ENCODE measurements at regions not wholly inside any gene's neighbourhood (a gene's known extent, or its start where the extent isn't known, plus 50 kb on each side); places are given as distances from the start of the nearest gene placed in this dataset.

DNA sequence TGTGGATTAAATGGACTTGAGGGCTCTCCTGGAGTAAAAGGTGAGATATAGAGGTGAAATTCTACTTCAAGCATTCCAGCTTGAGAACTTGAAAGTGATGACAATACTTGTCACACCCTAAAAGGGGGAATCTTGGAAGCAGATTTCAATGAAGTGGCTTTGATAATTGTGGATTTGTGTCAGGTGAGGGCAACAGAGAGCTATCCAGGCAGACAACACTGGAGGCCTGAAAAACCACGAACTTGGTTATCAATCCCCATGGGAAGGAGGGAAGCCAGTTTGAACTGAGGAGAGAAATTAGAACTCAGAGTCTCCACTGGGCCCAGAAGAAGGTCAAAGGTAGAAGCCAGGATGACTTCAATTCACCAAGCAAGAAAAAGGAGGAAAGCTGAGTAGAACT is 263.9 kb downstream of the FIGN start:
- TF ChIP-seq GATA3 (IDR thresholded peaks at IDR 0.05; ENCODE audit: low read depth, low read length) (no peak), GATA2 (IDR thresholded peaks at IDR 0.05; ENCODE audit: low read depth, low read length) (no peak)

DNA sequence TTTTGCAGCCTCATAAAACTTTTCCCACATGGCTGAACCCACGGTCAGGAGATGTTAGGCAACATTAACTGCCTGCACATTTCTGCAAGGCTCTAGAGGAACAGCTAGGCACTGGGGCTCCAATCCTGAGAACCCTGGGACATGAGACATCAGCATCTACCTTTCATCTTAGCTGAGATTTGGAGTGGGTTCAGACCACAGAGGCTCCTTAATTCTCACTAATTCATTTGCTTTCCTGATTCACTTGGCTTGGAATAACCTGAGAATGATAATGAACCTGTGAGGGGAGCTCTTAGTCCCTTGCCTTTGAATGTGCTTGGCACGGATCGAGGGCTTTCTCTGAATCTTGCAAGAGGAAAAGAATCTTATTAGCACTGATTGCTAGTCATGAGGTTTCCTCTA is 266.2 kb downstream of the FIGN start:
- no peak for TF ChIP-seq GATA3 (IDR thresholded peaks at IDR 0.05; ENCODE audit: low read depth, low read length)
- no peak for TF ChIP-seq GATA2 (IDR thresholded peaks at IDR 0.05; ENCODE audit: low read depth, low read length)

DNA sequence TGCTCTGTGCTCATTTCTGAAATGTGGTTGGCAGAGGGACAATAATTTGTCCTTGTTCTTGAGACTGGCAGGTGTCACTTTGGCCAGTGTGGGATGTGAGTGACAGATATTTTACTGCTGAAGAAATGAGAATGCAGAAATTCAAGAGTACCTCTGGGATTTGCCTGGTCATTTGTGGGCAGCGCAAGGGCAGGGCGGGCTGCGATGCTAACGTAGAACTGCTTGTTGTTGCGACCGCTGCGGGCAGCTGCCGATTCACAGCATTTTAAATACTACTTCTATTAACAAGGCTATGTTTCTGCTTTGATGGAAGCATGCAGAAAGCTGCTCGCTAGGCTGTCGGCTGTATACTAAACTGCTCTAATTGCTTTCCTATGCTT is 268.6 kb downstream of the FIGN start:
- TF ChIP-seq GATA3 (IDR thresholded peaks at IDR 0.05; ENCODE audit: low read depth, low read length) (no peak), GATA2 (IDR thresholded peaks at IDR 0.05; ENCODE audit: low read depth, low read length) (no peak)

- TF ChIP-seq GATA3 (IDR thresholded peaks at IDR 0.05; ENCODE audit: low read depth, low read length) (no peak), GATA2 (IDR thresholded peaks at IDR 0.05; ENCODE audit: low read depth, low read length) (no peak)
Measured at GRCh38 chr2:163466331-163467250, 269.2 kb downstream of the FIGN start.

- TF ChIP-seq GATA3 (IDR thresholded peaks at IDR 0.05; ENCODE audit: low read depth, low read length) (no peak), GATA2 (IDR thresholded peaks at IDR 0.05; ENCODE audit: low read depth, low read length) (no peak)
Measured at GRCh38 chr2:163465440-163465839, 270.4 kb downstream of the FIGN start.

- no peak for TF ChIP-seq GATA2 (IDR thresholded peaks at IDR 0.05; ENCODE audit: low read depth, low read length)
- TF ChIP-seq GATA3 (IDR thresholded peaks at IDR 0.05; ENCODE audit: low read depth, low read length): no peak
Measured at GRCh38 chr2:163463411-163463810, 272.4 kb downstream of the FIGN start.

DNA sequence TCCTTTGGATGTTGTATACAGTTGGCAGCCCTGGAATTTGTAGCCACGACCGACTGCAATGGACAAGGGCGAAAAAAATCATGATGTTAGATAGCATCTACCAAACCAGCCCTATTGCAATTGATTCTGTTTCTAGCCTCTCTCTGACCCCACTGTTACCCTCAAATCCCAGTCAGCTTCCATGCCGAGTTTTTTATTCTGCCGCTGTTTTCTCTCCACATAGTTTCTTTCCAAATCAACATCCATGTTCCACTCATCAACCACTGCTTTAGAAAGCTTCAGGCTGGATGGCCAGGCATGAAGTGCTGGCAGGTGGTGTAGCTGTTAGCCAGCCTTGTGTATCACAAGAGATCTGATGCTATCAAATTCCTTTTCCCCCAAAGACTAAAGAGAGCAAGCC is 272.8 kb downstream of the FIGN start:
- TF ChIP-seq GATA2 (IDR thresholded peaks at IDR 0.05; ENCODE audit: low read depth, low read length) (0 out of 2 replicates have a peak, but pooled peaks have one; percentile 10), GATA3 (IDR thresholded peaks at IDR 0.05; ENCODE audit: low read depth, low read length) (no peak)

GRCh38 chr2:163459986-163460385 is 275.8 kb downstream of the FIGN start:
- TF ChIP-seq GATA3 (IDR thresholded peaks at IDR 0.05; ENCODE audit: low read depth, low read length) (no peak), GATA2 (IDR thresholded peaks at IDR 0.05; ENCODE audit: low read depth, low read length) (no peak)

DNA sequence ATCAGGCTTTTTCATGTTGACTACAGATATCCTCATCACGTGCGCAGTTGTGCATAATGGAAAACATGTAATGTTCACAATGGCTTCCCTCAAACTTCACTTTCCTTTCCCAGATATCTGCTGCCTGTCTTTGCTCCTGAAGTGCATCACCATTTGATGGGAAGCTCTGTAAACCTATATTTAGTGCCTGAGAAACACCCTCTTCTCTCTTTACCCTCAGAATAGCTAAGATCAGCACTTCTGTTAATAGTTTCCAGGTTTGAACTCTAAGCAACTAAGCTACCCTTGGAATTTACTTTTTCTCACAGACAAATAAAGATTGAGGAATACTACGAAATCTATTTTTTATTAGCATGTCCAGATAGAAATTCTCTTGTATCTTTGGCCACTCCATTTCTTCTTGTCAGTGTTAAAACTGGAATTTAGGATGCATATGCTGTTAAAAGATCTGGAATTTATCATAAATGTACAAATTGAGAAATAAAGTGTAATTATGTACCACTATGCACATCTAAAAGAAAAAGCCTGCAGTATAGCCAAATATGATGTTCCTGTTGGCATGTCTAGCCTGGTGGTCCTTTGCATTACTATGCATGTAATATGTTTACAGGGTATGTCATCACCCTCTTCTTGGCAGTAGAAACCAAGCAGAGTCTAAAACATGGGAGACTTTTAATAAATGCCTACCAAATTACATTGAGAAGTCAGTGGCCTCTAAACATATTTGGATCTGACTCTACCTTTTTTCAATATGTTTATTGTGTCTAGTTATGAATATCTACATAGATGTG is 278.7 kb downstream of the FIGN start:
- TF ChIP-seq GATA2 (IDR thresholded peaks at IDR 0.05; ENCODE audit: low read depth, low read length) (no peak), GATA3 (IDR thresholded peaks at IDR 0.05; ENCODE audit: low read depth, low read length) (no peak)

- TF ChIP-seq GATA3 (IDR thresholded peaks at IDR 0.05; ENCODE audit: low read depth, low read length): no peak
- no peak for TF ChIP-seq GATA2 (IDR thresholded peaks at IDR 0.05; ENCODE audit: low read depth, low read length)
Measured at GRCh38 chr2:163455815-163456214, 280.0 kb downstream of the FIGN start.

- TF ChIP-seq GATA3 (IDR thresholded peaks at IDR 0.05; ENCODE audit: low read depth, low read length) (no peak), GATA2 (IDR thresholded peaks at IDR 0.05; ENCODE audit: low read depth, low read length) (no peak)
Measured at GRCh38 chr2:163453920-163454319, 281.9 kb downstream of the FIGN start.

GRCh38 chr2:163441603-163442002 is 294.2 kb downstream of the FIGN start:
- TF ChIP-seq GATA2 (IDR thresholded peaks at IDR 0.05; ENCODE audit: low read depth, low read length) (no peak), GATA3 (IDR thresholded peaks at IDR 0.05; ENCODE audit: low read depth, low read length) (no peak)

DNA sequence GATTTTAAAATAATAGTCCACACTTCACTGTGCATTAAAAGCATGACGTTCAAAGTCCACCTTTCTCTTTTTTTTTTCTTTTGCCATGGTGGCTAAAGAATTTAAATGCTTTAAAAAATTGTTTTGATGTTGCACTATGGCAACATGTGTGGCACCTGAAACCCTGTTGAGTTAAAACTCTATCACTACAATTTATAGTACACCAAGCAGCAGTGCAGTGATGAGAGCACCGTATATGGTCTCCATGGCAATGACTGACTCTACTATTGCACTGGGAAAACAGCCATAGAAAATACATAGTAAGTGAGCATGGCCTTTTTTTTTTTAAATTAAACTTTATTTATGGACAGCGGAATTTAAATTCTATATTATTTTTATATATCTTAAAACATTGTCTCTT is 298.8 kb downstream of the FIGN start:
- TF ChIP-seq GATA2 (IDR thresholded peaks at IDR 0.05; ENCODE audit: low read depth, low read length) (no peak), GATA3 (IDR thresholded peaks at IDR 0.05; ENCODE audit: low read depth, low read length) (no peak)

DNA sequence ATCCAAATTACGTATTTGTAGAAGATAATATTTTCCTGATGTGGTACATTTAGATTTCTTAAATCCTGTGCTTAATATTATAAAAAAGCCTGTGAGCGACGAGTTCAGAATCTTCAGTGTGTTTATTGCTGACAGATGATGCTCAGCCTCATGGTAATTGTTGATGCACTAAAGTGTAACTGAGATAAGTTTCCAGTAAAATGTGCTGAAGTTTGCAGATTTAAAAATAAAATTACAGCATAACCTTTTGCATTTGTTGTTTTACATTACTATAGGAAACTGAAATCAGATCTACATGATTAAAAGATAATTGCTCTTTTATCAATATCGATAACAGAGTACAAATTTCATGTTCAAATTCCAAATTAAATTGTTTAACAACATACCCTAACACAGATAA is 307.6 kb downstream of the FIGN start:
- TF ChIP-seq GATA3 (IDR thresholded peaks at IDR 0.05; ENCODE audit: low read depth, low read length) (no peak), GATA2 (IDR thresholded peaks at IDR 0.05; ENCODE audit: low read depth, low read length) (no peak)

DNA sequence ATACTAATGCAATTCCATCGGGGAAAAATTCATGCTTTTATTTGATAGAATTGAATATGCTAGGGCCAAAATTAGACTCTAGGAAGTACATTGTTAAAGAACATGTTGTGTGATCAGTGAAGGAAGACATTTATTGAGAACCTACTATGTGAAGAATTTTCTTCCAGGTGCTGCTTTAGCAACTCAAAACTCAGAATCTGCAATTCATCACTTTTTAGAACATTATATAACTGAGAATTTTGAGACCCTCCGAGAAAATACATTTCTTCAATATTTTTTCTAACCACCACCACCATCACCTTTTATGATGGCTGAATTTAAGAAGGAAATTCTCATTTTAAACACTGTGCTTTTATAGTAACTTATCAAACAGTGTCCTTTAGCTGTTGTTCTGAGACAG is 315.2 kb downstream of the FIGN start:
- no peak for TF ChIP-seq GATA2 (IDR thresholded peaks at IDR 0.05; ENCODE audit: low read depth, low read length)
- TF ChIP-seq GATA3 (IDR thresholded peaks at IDR 0.05; ENCODE audit: low read depth, low read length): no peak

Data from SH-SY5Y (cell line).